H9 (cell line): ENCODE measurements at regions not wholly inside any gene's neighbourhood (a gene's known extent, or its start where the extent isn't known, plus 50 kb on each side); places are given as distances from the start of the nearest gene placed in this dataset.

Source experiments
- DNase-seq: peaks from one replicate; pipeline ENCODE4 v3.0.0-alpha.2; 2017
- H2AFZ ChIP-seq: one replicate; pipeline ENCODE4 v1.6.1; 2013; ENCODE audit warnings: mild to moderate bottlenecking, low read length, control low read depth, moderate library complexity
- H2AK5ac ChIP-seq: 2 replicates; pipeline ENCODE4 v1.6.1; 2013; ENCODE audit warnings: low read length, control low read depth, mixed read lengths; ENCODE audit not compliant: insufficient read length
- H2BK120ac ChIP-seq: one replicate; pipeline ENCODE4 v1.6.1; 2013; ENCODE audit warnings: low read depth, mild to moderate bottlenecking, low read length, control low read depth, inconsistent platforms; ENCODE audit not compliant: poor library complexity, severe bottlenecking
- H2BK12ac ChIP-seq: 2 replicates; pipeline ENCODE4 v1.6.1; 2013; ENCODE audit warnings: low read length, control low read depth, mixed read lengths, low read depth; ENCODE audit not compliant: insufficient read length
- H2BK15ac ChIP-seq: 2 replicates; pipeline ENCODE4 v1.6.1; 2013; ENCODE audit warnings: low read depth, low read length, control low read depth
- H2BK20ac ChIP-seq: one replicate; pipeline ENCODE4 v1.6.1; 2013; ENCODE audit warnings: low read depth, mild to moderate bottlenecking, low read length, control low read depth, inconsistent platforms; ENCODE audit not compliant: poor library complexity, severe bottlenecking
- H2BK5ac ChIP-seq: 2 replicates; pipeline ENCODE4 v1.6.1; 2013; ENCODE audit warnings: low read length, control low read depth, mixed read lengths; ENCODE audit not compliant: insufficient read length
- H3K14ac ChIP-seq: 2 replicates; pipeline ENCODE4 v1.6.1; 2013; ENCODE audit warnings: low read length, control low read depth; ENCODE audit not compliant: insufficient read depth
- H3K18ac ChIP-seq: 2 replicates; pipeline ENCODE4 v1.6.1; 2013; ENCODE audit warnings: low read depth, mild to moderate bottlenecking, mixed read lengths, low read length, control low read depth; ENCODE audit not compliant: insufficient read length
- H3K23ac ChIP-seq: 2 replicates; pipeline ENCODE4 v1.6.1; 2013; ENCODE audit warnings: low read length, control low read depth, mixed read lengths, low read depth; ENCODE audit not compliant: insufficient read length
- H3K23me2 ChIP-seq: 2 replicates; pipeline ENCODE4 v1.6.1; 2013; ENCODE audit warnings: low read depth, mild to moderate bottlenecking, mixed read lengths, low read length, control low read depth; ENCODE audit not compliant: insufficient read length, poor library complexity, severe bottlenecking
- H3K27ac ChIP-seq: 2 replicates; pipeline ENCODE4 v1.5.1; 2013; ENCODE audit warnings: low read length, control low read depth, mixed read lengths, low read depth; ENCODE audit not compliant: insufficient read length
- H3K27me3 ChIP-seq: 2 replicates; pipeline ENCODE4 v1.6.1; 2013; ENCODE audit warnings: low read length, control low read depth, inconsistent platforms; ENCODE audit not compliant: insufficient read depth
- H3K4ac ChIP-seq: 2 replicates; pipeline ENCODE4 v1.6.1; 2013; ENCODE audit warnings: low read depth, mild to moderate bottlenecking, control low read depth, inconsistent platforms, low read length, moderate library complexity
- H3K4me1 ChIP-seq: 2 replicates; pipeline ENCODE4 v1.6.1; 2013; ENCODE audit warnings: low read length, control low read depth, inconsistent platforms; ENCODE audit not compliant: insufficient read depth
- H3K4me2 ChIP-seq: 2 replicates; pipeline ENCODE4 v1.6.1; 2013; ENCODE audit warnings: low read length, control low read depth, mixed read lengths; ENCODE audit not compliant: insufficient read length, insufficient read depth
- H3K56ac ChIP-seq: 2 replicates; pipeline ENCODE4 v1.6.1; 2013; ENCODE audit warnings: low read depth, mild to moderate bottlenecking, mixed read lengths, low read length, control low read depth; ENCODE audit not compliant: insufficient read length
- H3K79me1 ChIP-seq: 2 replicates; pipeline ENCODE4 v1.6.1; 2013; ENCODE audit warnings: low read depth, mild to moderate bottlenecking, moderate library complexity, low read length, control low read depth, inconsistent platforms; ENCODE audit not compliant: insufficient read depth, poor library complexity, severe bottlenecking
- H3K79me2 ChIP-seq: 2 replicates; pipeline ENCODE4 v1.6.1; 2013; ENCODE audit warnings: low read length, control low read depth, inconsistent platforms; ENCODE audit not compliant: insufficient read depth
- H3K9ac ChIP-seq: 2 replicates; pipeline ENCODE4 v1.6.1; 2013; ENCODE audit warnings: low read length, control low read depth, mixed read lengths; ENCODE audit not compliant: insufficient read length; ENCODE audit errors: extremely low read depth
- H3K9me3 ChIP-seq: one replicate; pipeline ENCODE4 v1.6.1; 2013; ENCODE audit warnings: low read depth, low read length, inconsistent platforms; ENCODE audit not compliant: control insufficient read depth
- H3T11ph ChIP-seq: one replicate; pipeline ENCODE4 v1.6.1; 2013; ENCODE audit warnings: mild to moderate bottlenecking, low read length, control low read depth, inconsistent platforms
- H4K20me1 ChIP-seq: one replicate; pipeline ENCODE4 v1.6.1; 2013; ENCODE audit not compliant: control insufficient read depth, insufficient read length, insufficient read depth
- H4K5ac ChIP-seq: 2 replicates; pipeline ENCODE4 v1.6.1; 2013; ENCODE audit warnings: low read depth, mild to moderate bottlenecking, mixed read lengths, low read length, control low read depth; ENCODE audit not compliant: insufficient read length
- H4K8ac ChIP-seq: replicated peaks from 2 replicates; pipeline ENCODE4 v1.6.1; 2013; ENCODE audit warnings: low read length, control low read depth, mixed read lengths, low read depth; ENCODE audit not compliant: insufficient read length
- H4K91ac ChIP-seq: 2 replicates; pipeline ENCODE4 v1.6.1; 2013; ENCODE audit warnings: low read depth, mild to moderate bottlenecking, moderate library complexity, mixed read lengths, low read length, control low read depth; ENCODE audit not compliant: insufficient read length
- H3K27ac Mint-ChIP-seq, 3 experiments: 2 replicates in 2 of 3; 3 replicates in 1 of 3; pipeline ENCODE4 v1.8.0; 2020 to 2021; ENCODE audit warnings: mixed read lengths in 3 of 3, mild to moderate bottlenecking in 1 of 3, moderate library complexity in 1 of 3
- H3K27me3 Mint-ChIP-seq: 2 replicates; pipeline ENCODE4 v1.8.0; 2021; ENCODE audit warnings: low read depth, mild to moderate bottlenecking, moderate library complexity, mixed read lengths
- H3K36me3 Mint-ChIP-seq, 3 experiments: 2 replicates in 2 of 3; 3 replicates in 1 of 3; pipeline ENCODE4 v1.8.0; 2020 to 2021; ENCODE audit warnings: low read depth in 3 of 3, mixed read lengths in 3 of 3; ENCODE audit not compliant: insufficient read depth in 1 of 3
- H3K4me1 Mint-ChIP-seq, 2 experiments: 2 replicates each; pipeline ENCODE4 v1.8.0; 2020; ENCODE audit warnings: mixed read lengths in 2 of 2
- H3K4me3 Mint-ChIP-seq, 2 experiments: 2 replicates in 1 of 2; 3 replicates in 1 of 2; pipeline ENCODE4 v1.8.0; 2020 to 2021; ENCODE audit warnings: mild to moderate bottlenecking in 2 of 2, mixed read lengths in 2 of 2, moderate library complexity in 1 of 2
- H3K9me3 Mint-ChIP-seq, 2 experiments: 2 replicates in 1 of 2; 3 replicates in 1 of 2; pipeline ENCODE4 v1.8.0; 2020; ENCODE audit warnings: mild to moderate bottlenecking in 2 of 2, mixed read lengths in 2 of 2, moderate library complexity in 1 of 2
- CTCF ChIP-seq: fragments of 200-600 bp; sonication (generic); conservative IDR thresholded peaks from 3 replicates; pipeline ENCODE4 v1.8.0; 2021; ENCODE audit warnings: antibody characterized with exemption, mild to moderate bottlenecking
- WGBS: extraction: QIAGEN DNeasy Blood & Tissue Kit; methylation state at CpG from one replicate; pipeline ENCODE4 v1.1.7; 2013; ENCODE audit warnings: missing lambda C conversion rate, low lambda C conversion rate, mixed read lengths; ENCODE audit not compliant: insufficient read length; ENCODE audit errors: extremely low coverage; 5-methylcytosine and 5-hydroxymethylcytosine counted together

- no peaks in the 10 kb centered on the region for H3K36me3 Mint-ChIP-seq
- no peak overlapping the region for H3K4me2 ChIP-seq
- H3K23me2 ChIP-seq, result no peaks in the 10 kb centered on the region
- no peaks in the 10 kb centered on the region for H3K4me1 Mint-ChIP-seq
- H3K27ac Mint-ChIP-seq, result no peak overlapping the region
- no peaks in the 10 kb centered on the region for H3K27me3 Mint-ChIP-seq
- H4K91ac ChIP-seq, result no peak overlapping the region
- H2BK15ac ChIP-seq, result no peak overlapping the region
- no peak overlapping the region for H2BK20ac ChIP-seq
- H4K20me1 ChIP-seq, result no peaks in the 10 kb centered on the region
- no peaks in the 10 kb centered on the region for H3K79me2 ChIP-seq
- H2AFZ ChIP-seq, result no peak overlapping the region
- no peaks in the 10 kb centered on the region for H3K4me1 ChIP-seq
- H3K4ac ChIP-seq, result no peak overlapping the region
- H3K27ac ChIP-seq, result no peak overlapping the region
- no peak overlapping the region for H3K9ac ChIP-seq
- no peak for DNase-seq
- no peak overlapping the region for H3K18ac ChIP-seq
- no peak overlapping the region for H4K8ac ChIP-seq
- no peak overlapping the region for H2AK5ac ChIP-seq
- H3K14ac ChIP-seq, result no peak overlapping the region
- no peak overlapping the region for H3K4me3 Mint-ChIP-seq
- H3K56ac ChIP-seq, result no peak overlapping the region
- H3T11ph ChIP-seq, result no peak overlapping the region
- no peaks in the 10 kb centered on the region for H3K9me3 ChIP-seq
- no CpG with 5 or more reads among the region's 1 CpG for WGBS
- no peaks in the 10 kb centered on the region for H3K79me1 ChIP-seq
- TF ChIP-seq CTCF, result no peak
- H4K5ac ChIP-seq, result no peak overlapping the region
- no peaks in the 10 kb centered on the region for H3K27me3 ChIP-seq
- no peaks in the 10 kb centered on the region; a peak in 1 of 5 replicates for H3K9me3 Mint-ChIP-seq
- H2BK12ac ChIP-seq, result no peak overlapping the region
- no peak overlapping the region for H2BK5ac ChIP-seq
- H2BK120ac ChIP-seq, result no peak overlapping the region
- no peak overlapping the region for H3K23ac ChIP-seq
Observed at GRCh38 chr9:73423891-73424290, 272.2 kb downstream of the ANXA1 start.
